ENCODE measurements at regions not wholly inside any gene's neighbourhood (a gene's known extent, or its start where the extent isn't known, plus 50 kb on each side); places are given as distances from the start of the nearest gene placed in this dataset.
"Not testable (repeated sequence)": the region's sequence is repeated elsewhere in the genome, so short reads cannot be mapped to it uniquely, and the experiment has no call there.

- no peaks in the 10 kb centered on the region for H3K4me1 ChIP-seq (ENCODE audit: control insufficient read depth, insufficient read depth, low read length)
These were observed 104.2 kb upstream of the BARHL2 start for GRCh38 chr1:90821152-90821787.

DNA sequence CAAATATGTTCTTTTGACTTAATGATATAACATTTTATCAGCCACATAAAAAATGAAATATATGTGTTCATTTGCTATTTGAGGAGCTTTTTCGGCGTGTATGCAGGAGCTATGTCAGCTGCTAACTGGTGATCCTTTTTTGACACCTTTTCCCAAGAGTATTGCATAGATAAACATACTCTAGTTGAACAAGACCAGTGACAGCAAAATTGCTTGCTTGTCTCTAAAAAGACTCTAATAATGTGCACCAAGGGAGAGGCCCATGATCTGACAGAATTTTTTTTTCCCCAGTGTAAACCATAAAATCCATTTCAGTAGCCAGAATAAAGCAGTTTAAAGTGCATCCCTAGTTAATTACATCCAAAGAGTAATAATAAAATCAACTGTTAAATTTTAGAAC is 103.6 kb upstream of the BARHL2 start:
- no peaks in the 10 kb centered on the region for H3K4me1 ChIP-seq (ENCODE audit: control insufficient read depth, insufficient read depth, low read length)
- H3K9me3 ChIP-seq (ENCODE audit: control insufficient read depth, low read length): no peaks in the 10 kb centered on the region
- no peaks in the 10 kb centered on the region for H3K27me3 ChIP-seq (ENCODE audit: control insufficient read depth, insufficient read depth, low read length)
- no peak overlapping the region for H3K4me3 ChIP-seq (ENCODE audit: low read length)
- no peaks in the 10 kb centered on the region for H3K36me3 ChIP-seq (ENCODE audit: control insufficient read depth, insufficient read depth, low read length)
- H3K9ac ChIP-seq (ENCODE audit: low read length): no peak overlapping the region

More at GRCh38 chr1:90821152-90821787, 104.2 kb upstream of the BARHL2 start:
- no peaks in the 10 kb centered on the region for H3K36me3 ChIP-seq (ENCODE audit: control insufficient read depth, insufficient read depth, low read length)
- no peak overlapping the region for H3K9ac ChIP-seq (ENCODE audit: low read length)
- no peak overlapping the region for H3K4me3 ChIP-seq (ENCODE audit: low read length)
- H3K27me3 ChIP-seq (ENCODE audit: control insufficient read depth, insufficient read depth, low read length): no peaks in the 10 kb centered on the region
- H3K9me3 ChIP-seq (ENCODE audit: control insufficient read depth, low read length): no peaks in the 10 kb centered on the region

- H3K27me3 ChIP-seq (ENCODE audit: control insufficient read depth, insufficient read depth, low read length): no peaks in the 10 kb centered on the region
- no peaks in the 10 kb centered on the region for H3K36me3 ChIP-seq (ENCODE audit: control insufficient read depth, insufficient read depth, low read length)
- no peak overlapping the region for H3K4me3 ChIP-seq (ENCODE audit: low read length)
- H3K9ac ChIP-seq (ENCODE audit: low read length): no peak overlapping the region
- H3K9me3 ChIP-seq (ENCODE audit: control insufficient read depth, low read length): no peaks in the 10 kb centered on the region
- H3K4me1 ChIP-seq (ENCODE audit: control insufficient read depth, insufficient read depth, low read length): no peaks in the 10 kb centered on the region
These were observed 100.3 kb upstream of the BARHL2 start for GRCh38 chr1:90817399-90817798.

DNA sequence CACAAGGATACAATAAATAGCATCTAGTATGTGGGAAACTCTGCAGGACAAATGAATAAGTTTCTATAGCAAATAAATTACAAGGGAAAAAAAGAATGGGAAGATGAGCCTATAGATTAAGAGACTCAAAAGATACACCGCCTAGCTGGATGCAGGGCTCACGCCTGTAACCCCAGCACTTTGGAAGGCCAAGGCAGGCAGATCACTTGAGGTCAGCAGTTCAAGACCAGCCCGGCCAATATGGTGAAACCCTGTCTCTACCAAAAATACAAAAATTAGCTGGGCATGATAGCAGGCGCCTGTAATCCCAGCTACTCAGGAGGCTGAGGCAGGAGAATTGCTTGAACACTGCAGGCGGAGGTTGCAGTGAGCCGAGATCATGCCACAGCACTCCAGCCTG is 95.1 kb upstream of the BARHL2 start:
- H3K9me3 ChIP-seq (ENCODE audit: control insufficient read depth, low read length); H3K36me3 ChIP-seq (ENCODE audit: control insufficient read depth, insufficient read depth, low read length): not testable (repeated sequence)

DNA sequence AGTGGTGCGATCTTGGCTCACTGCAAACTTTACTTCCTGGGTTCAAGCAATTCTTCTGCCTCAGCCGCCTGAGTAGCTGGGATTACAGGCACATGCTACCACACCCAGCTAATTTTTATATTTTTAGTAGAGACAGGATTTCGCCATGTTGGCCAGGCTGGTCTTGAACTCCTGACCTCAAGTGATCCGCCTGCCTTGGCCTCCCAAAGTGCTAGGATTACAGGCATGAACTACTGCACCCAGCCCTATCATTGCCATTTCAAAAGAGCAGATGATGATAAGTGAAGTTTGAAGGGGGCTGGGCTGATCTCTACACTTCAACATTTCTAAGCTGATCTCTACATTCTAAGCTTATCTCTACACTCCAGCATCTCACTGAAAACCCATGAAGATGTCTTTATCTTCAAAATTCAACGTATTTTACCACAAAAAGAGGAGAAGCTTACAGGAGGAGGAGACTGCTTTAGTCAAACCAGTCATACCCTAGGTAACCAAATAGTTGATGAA is 94.4 kb upstream of the BARHL2 start:
- H3K27me3 ChIP-seq (ENCODE audit: control insufficient read depth, insufficient read depth, low read length); H3K36me3 ChIP-seq (ENCODE audit: control insufficient read depth, insufficient read depth, low read length); H3K4me1 ChIP-seq (ENCODE audit: control insufficient read depth, insufficient read depth, low read length); H3K9ac ChIP-seq (ENCODE audit: low read length); H3K4me3 ChIP-seq (ENCODE audit: low read length); H3K9me3 ChIP-seq (ENCODE audit: control insufficient read depth, low read length): not testable (repeated sequence)

More for the DNA sequence above, 95.1 kb upstream of the BARHL2 start:
- not testable (repeated sequence) for H3K9ac ChIP-seq (ENCODE audit: low read length); H3K4me3 ChIP-seq (ENCODE audit: low read length); H3K27me3 ChIP-seq (ENCODE audit: control insufficient read depth, insufficient read depth, low read length); H3K4me1 ChIP-seq (ENCODE audit: control insufficient read depth, insufficient read depth, low read length)

DNA sequence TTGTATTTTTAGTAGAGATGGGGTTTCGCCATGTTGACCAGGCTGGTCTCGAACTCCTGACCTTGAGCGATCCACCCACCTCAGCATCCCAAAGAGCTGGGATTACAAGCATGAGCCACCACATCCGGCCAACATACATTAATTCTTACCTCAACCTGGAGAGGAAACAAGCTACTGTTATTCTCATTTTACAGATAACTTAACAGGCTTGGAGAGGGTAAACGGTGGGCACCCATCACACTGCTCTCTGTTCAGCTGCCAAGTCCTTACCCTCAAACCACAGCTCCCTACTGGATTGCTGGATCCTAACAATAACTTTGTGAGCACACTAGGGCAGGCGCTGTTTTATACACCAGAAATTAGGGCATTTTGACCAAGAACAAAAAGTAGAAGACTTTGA is 93.6 kb upstream of the BARHL2 start:
- H3K9ac ChIP-seq (ENCODE audit: low read length): no peak overlapping the region
- no peaks in the 10 kb centered on the region for H3K27me3 ChIP-seq (ENCODE audit: control insufficient read depth, insufficient read depth, low read length)
- no peaks in the 10 kb centered on the region for H3K36me3 ChIP-seq (ENCODE audit: control insufficient read depth, insufficient read depth, low read length)
- no peaks in the 10 kb centered on the region for H3K4me1 ChIP-seq (ENCODE audit: control insufficient read depth, insufficient read depth, low read length)
- H3K9me3 ChIP-seq (ENCODE audit: control insufficient read depth, low read length): no peaks in the 10 kb centered on the region
- no peak overlapping the region for H3K4me3 ChIP-seq (ENCODE audit: low read length)

DNA sequence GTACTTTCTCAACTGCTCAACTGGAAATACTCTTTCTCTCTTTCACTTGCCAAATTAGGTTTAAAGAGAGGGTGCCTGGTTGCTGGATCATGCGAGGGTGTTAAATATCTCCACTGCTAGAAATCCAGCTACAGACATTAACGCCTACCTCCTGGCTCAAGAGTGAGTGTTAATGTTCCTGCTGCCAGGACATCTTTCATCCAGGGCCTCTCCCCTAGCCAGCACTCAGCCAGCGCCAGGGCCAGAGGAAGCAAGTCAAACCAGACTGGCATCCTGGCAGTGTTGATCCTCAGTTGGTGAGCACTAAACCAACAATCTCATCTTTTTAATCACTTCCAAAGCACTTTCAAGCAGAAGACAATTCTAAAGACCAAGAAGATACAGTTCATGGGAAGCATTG is 92.9 kb upstream of the BARHL2 start:
- Histone ChIP-seq H3K9ac (ENCODE audit: low read length) (no peak overlapping the region), H3K4me1 (ENCODE audit: control insufficient read depth, insufficient read depth, low read length) (no peaks in the 10 kb centered on the region), H3K9me3 (ENCODE audit: control insufficient read depth, low read length) (no peaks in the 10 kb centered on the region), H3K4me3 (ENCODE audit: low read length) (no peak overlapping the region), H3K27me3 (ENCODE audit: control insufficient read depth, insufficient read depth, low read length) (no peaks in the 10 kb centered on the region), H3K36me3 (ENCODE audit: control insufficient read depth, insufficient read depth, low read length) (no peaks in the 10 kb centered on the region)

GRCh38 chr1:90809093-90809492 is 92.0 kb upstream of the BARHL2 start:
- Histone ChIP-seq H3K4me1 (ENCODE audit: control insufficient read depth, insufficient read depth, low read length) (no peaks in the 10 kb centered on the region), H3K4me3 (ENCODE audit: low read length) (no peak overlapping the region), H3K9ac (ENCODE audit: low read length) (no peak overlapping the region), H3K9me3 (ENCODE audit: control insufficient read depth, low read length) (no peaks in the 10 kb centered on the region), H3K27me3 (ENCODE audit: control insufficient read depth, insufficient read depth, low read length) (no peaks in the 10 kb centered on the region), H3K36me3 (ENCODE audit: control insufficient read depth, insufficient read depth, low read length) (no peaks in the 10 kb centered on the region)

GRCh38 chr1:90807329-90807728 is 90.2 kb upstream of the BARHL2 start:
- no peaks in the 10 kb centered on the region for H3K4me1 ChIP-seq (ENCODE audit: control insufficient read depth, insufficient read depth, low read length)
- H3K36me3 ChIP-seq (ENCODE audit: control insufficient read depth, insufficient read depth, low read length): no peaks in the 10 kb centered on the region
- no peak overlapping the region for H3K4me3 ChIP-seq (ENCODE audit: low read length)
- no peaks in the 10 kb centered on the region for H3K27me3 ChIP-seq (ENCODE audit: control insufficient read depth, insufficient read depth, low read length)
- H3K9me3 ChIP-seq (ENCODE audit: control insufficient read depth, low read length): no peaks in the 10 kb centered on the region
- H3K9ac ChIP-seq (ENCODE audit: low read length): no peak overlapping the region

- no peaks in the 10 kb centered on the region for H3K36me3 ChIP-seq (ENCODE audit: control insufficient read depth, insufficient read depth, low read length)
- no peaks in the 10 kb centered on the region for H3K9me3 ChIP-seq (ENCODE audit: control insufficient read depth, low read length)
- H3K4me3 ChIP-seq (ENCODE audit: low read length): no peak overlapping the region
- H3K4me1 ChIP-seq (ENCODE audit: control insufficient read depth, insufficient read depth, low read length): no peaks in the 10 kb centered on the region
- no peaks in the 10 kb centered on the region for H3K27me3 ChIP-seq (ENCODE audit: control insufficient read depth, insufficient read depth, low read length)
- H3K9ac ChIP-seq (ENCODE audit: low read length): no peak overlapping the region
These were observed 85.5 kb upstream of the BARHL2 start for GRCh38 chr1:90802622-90803021.

- Histone ChIP-seq H3K9me3 (ENCODE audit: control insufficient read depth, low read length) (no peaks in the 10 kb centered on the region), H3K27me3 (ENCODE audit: control insufficient read depth, insufficient read depth, low read length) (no peaks in the 10 kb centered on the region), H3K36me3 (ENCODE audit: control insufficient read depth, insufficient read depth, low read length) (no peaks in the 10 kb centered on the region), H3K9ac (ENCODE audit: low read length) (no peak overlapping the region), H3K4me3 (ENCODE audit: low read length) (no peak overlapping the region), H3K4me1 (ENCODE audit: control insufficient read depth, insufficient read depth, low read length) (no peaks in the 10 kb centered on the region)
These were observed 83.1 kb upstream of the BARHL2 start for GRCh38 chr1:90800012-90800717.

- H3K9me3 ChIP-seq (ENCODE audit: control insufficient read depth, low read length): no peaks in the 10 kb centered on the region
- no peak overlapping the region for H3K9ac ChIP-seq (ENCODE audit: low read length)
- H3K27me3 ChIP-seq (ENCODE audit: control insufficient read depth, insufficient read depth, low read length): no peaks in the 10 kb centered on the region
- H3K4me3 ChIP-seq (ENCODE audit: low read length): no peak overlapping the region
- H3K36me3 ChIP-seq (ENCODE audit: control insufficient read depth, insufficient read depth, low read length): no peaks in the 10 kb centered on the region
- H3K4me1 ChIP-seq (ENCODE audit: control insufficient read depth, insufficient read depth, low read length): no peaks in the 10 kb centered on the region
These were observed 82.2 kb upstream of the BARHL2 start for GRCh38 chr1:90799326-90799725.
